Adrenal gland (tissue), 9 donors: ENCODE measurements at regions not wholly inside any gene's neighbourhood (a gene's known extent, or its start where the extent isn't known, plus 50 kb on each side); places are given as distances from the start of the nearest gene placed in this dataset.

Source experiments
- DNase-seq, 7 donors: peaks; one replicate each; pipeline ENCODE4 v3.0.0-alpha.2; 2019 to 2020
- H3K27ac ChIP-seq, 5 donors: fragments of 200-600 bp; sonication (generic) in 4 of 5; 1 replicate in 3 of 5; 2 replicates in 2 of 5; pipeline versions ENCODE4 v1.5.1 to v1.8.0; 2016 to 2020; ENCODE audit warnings: mild to moderate bottlenecking in 1 of 5
- H3K27me3 ChIP-seq: fragments of 200-600 bp; 2 replicates; pipeline ENCODE4 v1.8.0; 2021
- H3K36me3 ChIP-seq, 2 donors: fragments of 200-600 bp; replicated peaks in 1 of 2; 1 replicate in 1 of 2; 2 replicates in 1 of 2; pipeline versions ENCODE4 v1.5.1 to v1.8.0; 2018 to 2022
- H3K4me1 ChIP-seq, 2 donors: fragments of 200-600 bp; replicated peaks in 1 of 2; 1 replicate in 1 of 2; 2 replicates in 1 of 2; pipeline versions ENCODE4 v1.5.1 to v1.8.0; 2018 to 2021
- H3K4me3 ChIP-seq, 4 donors: fragments of 200-600 bp; sonication (generic) in 3 of 4; one replicate each; pipeline ENCODE4 v1.5.1; 2016 to 2018
- H3K9me3 ChIP-seq, 3 donors: fragments of 200-600 bp; sonication (generic) in 1 of 3; replicated peaks in 1 of 3; 1 replicate in 2 of 3; 2 replicates in 1 of 3; pipeline versions ENCODE4 v1.5.1 to v1.8.0; 2016 to 2021
- POLR2A ChIP-seq, 2 donors: fragments of 450-650 bp; IDR thresholded peaks; one replicate each; pipeline ENCODE4 v1.6.1; 2017; ENCODE audit warnings: antibody characterized with exemption in 2 of 2, mild to moderate bottlenecking in 2 of 2, moderate library complexity in 1 of 2
- WGBS, 4 donors: extraction: QIAGEN DNeasy Blood & Tissue Kit in 2 of 4; methylation state at CpG; one replicate each; pipeline versions ENCODE4 v1.1.5 to v1.1.7; 2013 to 2017; 5-methylcytosine and 5-hydroxymethylcytosine counted together
- intact Hi-C, 2 donors: fragments of 100-400 bp; cut with DNase I; formaldehyde crosslinking; loops; one replicate each; pipeline versions ENCODE4 v1.14.1 to v1.15.0; 2022 to 2023
- TF ChIP-seq, protein P1 (sequence below), 6 experiments: fragments of 450-650 bp in 4 of 6; fragments of 200-600 bp in 2 of 6; sonication (generic) in 1 of 6; IDR thresholded peaks; 1 replicate in 5 of 6; 2 replicates in 1 of 6; pipeline versions ENCODE4 v1.5.1 to v1.8.0; 2016 to 2021; ENCODE audit warnings: antibody characterized with exemption in 6 of 6, mild to moderate bottlenecking in 2 of 6, moderate library complexity in 1 of 6
- donor health status: healthy with polysubstance abuse.
- donor health status: Bipolar disorder and iron deficiency.
- donor health status: DM: yes; HTN: yes; CAD: no.
- donor health status: DM: no; HTN: no; CAD: no.
- donor health status: DM: no; HTN: no; CAD: no.

- WGBS, 4 donors = 84 to 90% (median 89%) methylated on average over 7 of the region's 7 CpGs
- Histone ChIP-seq H3K27ac (no peak overlapping the region), H3K4me3 (no peak overlapping the region), H3K9me3 (no peaks in the 10 kb centered on the region), H3K27me3 (no peaks in the 10 kb centered on the region), H3K4me1 (no peaks in the 10 kb centered on the region), H3K36me3 (no peaks in the 10 kb centered on the region)
- no peak for DNase-seq
- intact Hi-C loops = no loop called here
- TF ChIP-seq, protein P1, sequence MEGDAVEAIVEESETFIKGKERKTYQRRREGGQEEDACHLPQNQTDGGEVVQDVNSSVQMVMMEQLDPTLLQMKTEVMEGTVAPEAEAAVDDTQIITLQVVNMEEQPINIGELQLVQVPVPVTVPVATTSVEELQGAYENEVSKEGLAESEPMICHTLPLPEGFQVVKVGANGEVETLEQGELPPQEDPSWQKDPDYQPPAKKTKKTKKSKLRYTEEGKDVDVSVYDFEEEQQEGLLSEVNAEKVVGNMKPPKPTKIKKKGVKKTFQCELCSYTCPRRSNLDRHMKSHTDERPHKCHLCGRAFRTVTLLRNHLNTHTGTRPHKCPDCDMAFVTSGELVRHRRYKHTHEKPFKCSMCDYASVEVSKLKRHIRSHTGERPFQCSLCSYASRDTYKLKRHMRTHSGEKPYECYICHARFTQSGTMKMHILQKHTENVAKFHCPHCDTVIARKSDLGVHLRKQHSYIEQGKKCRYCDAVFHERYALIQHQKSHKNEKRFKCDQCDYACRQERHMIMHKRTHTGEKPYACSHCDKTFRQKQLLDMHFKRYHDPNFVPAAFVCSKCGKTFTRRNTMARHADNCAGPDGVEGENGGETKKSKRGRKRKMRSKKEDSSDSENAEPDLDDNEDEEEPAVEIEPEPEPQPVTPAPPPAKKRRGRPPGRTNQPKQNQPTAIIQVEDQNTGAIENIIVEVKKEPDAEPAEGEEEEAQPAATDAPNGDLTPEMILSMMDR (IDR thresholded peaks at IDR 0.05) = no peak
- no peak for TF ChIP-seq POLR2A (IDR thresholded peaks at IDR 0.05)
Measured at GRCh38 chr4:4610672-4611071, 68.8 kb upstream of the STX18 start.

- H3K36me3 ChIP-seq = no peaks in the 10 kb centered on the region
Measured at GRCh38 chr4:4609622-4610334, 67.9 kb upstream of the STX18 start.

GRCh38 chr4:4608214-4608537, 66.3 kb upstream of the STX18 start:
- no peak overlapping the region for H3K4me3 ChIP-seq
- TF ChIP-seq, protein P1 (IDR thresholded peaks at IDR 0.05) = no peak
- TF ChIP-seq POLR2A (IDR thresholded peaks at IDR 0.05) = no peak
- intact Hi-C loops = no loop called here
- no peak for DNase-seq
- WGBS, 4 donors = 80 to 83% (median 81%) methylated on average over 13 of the region's 13 CpGs
- no peaks in the 10 kb centered on the region for H3K27me3 ChIP-seq
- H3K4me1 ChIP-seq = no peaks in the 10 kb centered on the region
- no peaks in the 10 kb centered on the region for H3K36me3 ChIP-seq
- no peaks in the 10 kb centered on the region for H3K9me3 ChIP-seq
- H3K27ac ChIP-seq = no peak overlapping the region

More at GRCh38 chr4:4609622-4610334, 67.9 kb upstream of the STX18 start:
- no peak overlapping the region for H3K27ac ChIP-seq
- no peak for DNase-seq
- TF ChIP-seq, protein P1 (IDR thresholded peaks at IDR 0.05) = no peak
- TF ChIP-seq POLR2A (IDR thresholded peaks at IDR 0.05) = no peak
- intact Hi-C loops = no loop called here
- WGBS, 4 donors = 77 to 91% (median 83%) methylated on average over 8 to 10 of the region's 10 CpGs
- no peaks in the 10 kb centered on the region for H3K27me3 ChIP-seq
- no peak overlapping the region for H3K4me3 ChIP-seq
- no peaks in the 10 kb centered on the region for H3K4me1 ChIP-seq
- H3K9me3 ChIP-seq = no peaks in the 10 kb centered on the region

DNA sequence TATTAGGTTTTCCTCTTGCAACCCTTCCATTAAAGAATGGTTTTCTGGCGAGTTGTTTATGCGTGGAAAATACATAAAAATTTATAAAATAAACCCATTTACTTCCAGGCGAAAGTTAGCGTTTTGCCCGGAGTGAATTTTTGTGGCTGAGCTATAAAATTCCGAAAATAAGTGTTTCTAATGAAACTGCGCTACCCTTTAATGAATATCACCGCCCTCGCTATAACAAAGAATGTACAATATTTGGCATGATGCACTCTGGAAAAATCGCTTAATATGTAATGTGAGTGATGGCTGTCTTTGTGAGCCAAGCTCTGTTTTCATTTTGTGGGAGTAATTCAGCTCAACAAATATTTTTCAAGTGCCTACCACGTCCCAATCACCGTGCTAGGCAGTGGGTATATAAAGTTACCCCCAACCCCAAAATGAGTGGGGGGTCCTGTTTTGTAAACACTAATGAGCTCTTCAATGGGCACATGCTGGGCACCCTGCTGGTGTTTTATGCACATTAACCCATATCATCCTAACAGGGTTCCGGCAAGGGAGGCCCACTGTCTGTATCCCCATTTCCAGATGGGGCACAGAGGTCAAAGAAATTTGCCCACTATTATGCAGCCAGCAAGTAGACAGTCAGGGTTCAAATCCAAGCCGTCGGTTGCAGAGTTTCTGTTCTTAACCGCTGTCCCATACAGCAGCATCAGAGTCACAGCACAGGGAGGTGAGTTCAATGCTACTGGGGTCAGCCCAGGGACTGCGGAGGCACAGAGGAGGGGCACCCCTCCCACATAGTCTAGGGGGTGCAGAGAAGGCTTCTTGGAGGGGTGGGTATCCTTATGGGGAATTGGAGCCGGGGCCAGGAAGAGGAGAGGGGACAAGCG, 65.7 kb upstream of the STX18 start:
- no peak for DNase-seq
- Histone ChIP-seq H3K36me3 (no peaks in the 10 kb centered on the region), H3K27me3 (no peaks in the 10 kb centered on the region), H3K4me3 (no peak overlapping the region), H3K9me3 (no peaks in the 10 kb centered on the region), H3K4me1 (no peaks in the 10 kb centered on the region), H3K27ac (no peak overlapping the region)
- TF ChIP-seq POLR2A (IDR thresholded peaks at IDR 0.05) = no peak
- TF ChIP-seq, protein P1 (IDR thresholded peaks at IDR 0.05) = no peak
- 88 to 91% (median 90%) methylated on average over 15 to 19 of the region's 19 CpGs for WGBS, 4 donors
- intact Hi-C loops = no loop called here
